A673 (cell line): ENCODE measurements at regions not wholly inside any gene's neighbourhood (a gene's known extent, or its start where the extent isn't known, plus 50 kb on each side); places are given as distances from the start of the nearest gene placed in this dataset.

Experiments used
- BruUV-seq: library from RNA; stranded (reverse); fragments of 400-500 nt; replicated peaks from 2 replicates; lab custom pipeline; 2021; lab: Mats Ljungman, UMichigan
- CTCF ChIA-PET: fragments of 300-600 bp; sonication (Branson Sonifier 250); formaldehyde crosslinking; loops from one replicate; lab custom pipeline; 2022; ENCODE audit warnings: antibody characterized with exemption; lab: Charles Lee
- POLR2A ChIA-PET: fragments of 300-600 bp; sonication (Branson Sonifier 250); formaldehyde crosslinking; loops from one replicate; lab custom pipeline; 2022; ENCODE audit warnings: antibody characterized with exemption; ENCODE audit not compliant: low non-redundant PET; lab: Charles Lee
- DNase-seq: peaks from one replicate; pipeline ENCODE4 v3.0.0-alpha.2; 2015; ENCODE audit warnings: low spot score
- H3K27ac ChIP-seq: fragments of 200-600 bp; sonication (generic); 2 replicates; pipeline ENCODE4 v1.5.1; 2016; ENCODE audit warnings: mixed run types, low read depth, mild to moderate bottlenecking, mixed read lengths, antibody characterized with exemption, low read length; ENCODE audit not compliant: poor library complexity, severe bottlenecking
- H3K27me3 ChIP-seq: fragments of 200-600 bp; sonication (generic); replicated peaks from 2 replicates; pipeline ENCODE4 v1.6.1; 2017; ENCODE audit warnings: mixed run types, low read depth, mild to moderate bottlenecking, mixed read lengths, antibody characterized with exemption, low read length; ENCODE audit not compliant: insufficient read depth, poor library complexity
- H3K36me3 ChIP-seq: fragments of 200-600 bp; sonication (generic); 2 replicates; pipeline ENCODE4 v1.6.1; 2016; ENCODE audit warnings: mixed run types, mild to moderate bottlenecking, mixed read lengths, antibody characterized with exemption, low read length; ENCODE audit not compliant: insufficient read depth, poor library complexity, severe bottlenecking
- H3K4me1 ChIP-seq: fragments of 200-600 bp; sonication (generic); 2 replicates; pipeline ENCODE4 v1.6.1; 2017; ENCODE audit warnings: mixed run types, mild to moderate bottlenecking, mixed read lengths, antibody characterized with exemption, low read length; ENCODE audit not compliant: insufficient read depth, poor library complexity, severe bottlenecking
- H3K4me3 ChIP-seq: fragments of 200-600 bp; sonication (generic); 2 replicates; pipeline ENCODE4 v1.5.1; 2016; ENCODE audit warnings: low read depth, mixed run types, mild to moderate bottlenecking, mixed read lengths, low read length; ENCODE audit not compliant: poor library complexity, severe bottlenecking
- H3K9me3 ChIP-seq: fragments of 200-600 bp; sonication (generic); 2 replicates; pipeline ENCODE4 v1.6.1; 2016; ENCODE audit warnings: mixed run types, low read depth, mild to moderate bottlenecking, mixed read lengths, antibody characterized with exemption, low read length; ENCODE audit not compliant: poor library complexity, severe bottlenecking
- EZH2 ChIP-seq: fragments of 200-600 bp; sonication (generic); IDR thresholded peaks from 2 replicates; pipeline ENCODE4 v1.6.1; 2017; ENCODE audit warnings: borderline replicate concordance, low read depth, mild to moderate bottlenecking, mixed read lengths, antibody characterized with exemption, low read length; ENCODE audit not compliant: poor library complexity, severe bottlenecking
- intact Hi-C: fragments of 100-400 bp; cut with micrococcal nuclease; formaldehyde crosslinking; loops from one replicate; pipeline ENCODE4 v1.10.0; 2022; ENCODE audit not compliant: unreplicated experiment
- TF ChIP-seq, protein P1 (sequence below): fragments of 300-800, 200-600 bp; sonication (generic); conservative IDR thresholded peaks from 2 replicates; pipeline ENCODE4 v1.5.1; 2017; ENCODE audit warnings: low read depth, mild to moderate bottlenecking, antibody characterized with exemption, low read length, moderate library complexity, mixed read lengths

DNA sequence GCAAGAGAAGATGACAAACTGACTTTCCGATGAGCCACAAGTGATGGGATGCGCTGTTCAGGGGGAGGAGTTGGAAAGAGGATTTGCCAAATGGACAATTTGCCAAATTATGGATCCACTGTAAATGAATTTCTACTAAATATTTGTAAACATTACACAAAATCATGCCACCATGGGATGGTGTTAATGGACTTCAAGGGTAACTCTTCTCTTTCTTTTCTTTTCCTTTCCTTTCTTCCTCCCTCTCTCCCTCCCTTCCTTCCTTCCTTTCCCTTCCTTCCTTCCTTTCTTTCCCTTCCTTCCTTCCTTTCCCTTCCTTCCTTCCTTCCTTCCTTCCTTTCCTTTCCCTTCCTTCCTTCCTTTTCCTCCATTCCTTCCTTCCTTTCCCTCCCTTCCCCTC lies 76.0 kb upstream of the PEG3 start:
- Histone ChIP-seq H3K27me3 (no peaks in the 10 kb centered on the region), H3K36me3 (no peaks in the 10 kb centered on the region), H3K4me3 (no peak overlapping the region), H3K4me1 (no peaks in the 10 kb centered on the region), H3K9me3 (no peaks in the 10 kb centered on the region), H3K27ac (no peak overlapping the region)
- ChIA-PET CTCF (no interaction called here), POLR2A (no interaction called here)
- intact Hi-C loops: no loop called here
- no peak for DNase-seq
- TF ChIP-seq EZH2: no peak
- TF ChIP-seq, protein P1, sequence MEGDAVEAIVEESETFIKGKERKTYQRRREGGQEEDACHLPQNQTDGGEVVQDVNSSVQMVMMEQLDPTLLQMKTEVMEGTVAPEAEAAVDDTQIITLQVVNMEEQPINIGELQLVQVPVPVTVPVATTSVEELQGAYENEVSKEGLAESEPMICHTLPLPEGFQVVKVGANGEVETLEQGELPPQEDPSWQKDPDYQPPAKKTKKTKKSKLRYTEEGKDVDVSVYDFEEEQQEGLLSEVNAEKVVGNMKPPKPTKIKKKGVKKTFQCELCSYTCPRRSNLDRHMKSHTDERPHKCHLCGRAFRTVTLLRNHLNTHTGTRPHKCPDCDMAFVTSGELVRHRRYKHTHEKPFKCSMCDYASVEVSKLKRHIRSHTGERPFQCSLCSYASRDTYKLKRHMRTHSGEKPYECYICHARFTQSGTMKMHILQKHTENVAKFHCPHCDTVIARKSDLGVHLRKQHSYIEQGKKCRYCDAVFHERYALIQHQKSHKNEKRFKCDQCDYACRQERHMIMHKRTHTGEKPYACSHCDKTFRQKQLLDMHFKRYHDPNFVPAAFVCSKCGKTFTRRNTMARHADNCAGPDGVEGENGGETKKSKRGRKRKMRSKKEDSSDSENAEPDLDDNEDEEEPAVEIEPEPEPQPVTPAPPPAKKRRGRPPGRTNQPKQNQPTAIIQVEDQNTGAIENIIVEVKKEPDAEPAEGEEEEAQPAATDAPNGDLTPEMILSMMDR: no peak
- no TSS peak for BruUV-seq

DNA sequence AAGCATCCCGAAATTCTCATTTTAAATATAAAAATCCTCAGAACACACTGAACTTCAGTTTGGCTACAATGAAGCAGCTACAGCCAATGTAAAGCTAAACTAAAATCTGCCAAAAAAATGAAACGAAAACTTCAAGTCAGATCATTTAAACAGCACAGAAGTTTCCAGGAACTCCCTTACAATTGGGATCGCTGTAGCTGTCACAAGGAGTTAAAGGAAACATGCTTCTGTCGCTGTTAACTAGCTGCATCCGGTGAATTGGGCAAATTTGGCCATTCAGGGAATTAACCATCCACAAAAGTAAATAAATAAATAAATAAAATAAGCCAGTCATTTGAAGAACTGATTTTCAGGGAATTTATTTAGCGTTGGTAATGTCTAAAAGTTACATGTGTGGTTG lies 77.0 kb upstream of the PEG3 start:
- H3K27ac ChIP-seq: no peak overlapping the region
- DNase-seq: peak; percentile 17
- no peaks in the 10 kb centered on the region for H3K4me1 ChIP-seq
- TF ChIP-seq, protein P1: no peak
- no peak for TF ChIP-seq EZH2
- H3K36me3 ChIP-seq: no peaks in the 10 kb centered on the region
- no peaks in the 10 kb centered on the region for H3K27me3 ChIP-seq
- ChIA-PET CTCF (no interaction called here), POLR2A (no interaction called here)
- BruUV-seq: no TSS peak
- peak overlapping the region; percentile 25 for H3K4me3 ChIP-seq
- no peaks in the 10 kb centered on the region for H3K9me3 ChIP-seq
- intact Hi-C loops: no loop called here

DNA sequence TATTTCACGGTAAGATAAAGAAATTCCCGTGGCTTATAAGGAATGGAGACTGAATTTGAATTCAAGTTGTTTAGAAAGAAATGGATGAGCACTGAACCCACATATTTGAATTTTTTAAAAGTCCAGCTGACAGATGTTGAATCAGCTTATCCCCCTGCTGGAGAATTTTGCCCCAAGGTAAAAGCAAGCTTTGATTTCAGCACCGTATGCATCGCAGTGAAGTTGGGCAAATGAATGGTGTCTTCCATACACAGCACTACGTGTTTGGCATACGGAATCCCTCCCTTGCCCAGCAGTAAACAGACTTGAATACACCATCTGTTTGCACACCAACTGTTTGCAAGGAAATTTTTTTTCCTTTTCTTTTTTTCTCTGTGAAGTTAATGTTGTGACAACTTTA lies 77.5 kb upstream of the PEG3 start:
- ChIA-PET CTCF (no interaction called here), POLR2A (no interaction called here)
- no TSS peak for BruUV-seq
- H3K27me3 ChIP-seq: no peaks in the 10 kb centered on the region
- intact Hi-C loops: no loop called here
- no peaks in the 10 kb centered on the region for H3K36me3 ChIP-seq
- peak overlapping the region; percentile 25 for H3K4me3 ChIP-seq
- DNase-seq: peak; percentile 46
- no peaks in the 10 kb centered on the region for H3K9me3 ChIP-seq
- H3K4me1 ChIP-seq: no peaks in the 10 kb centered on the region
- H3K27ac ChIP-seq: no peak overlapping the region
- TF ChIP-seq, protein P1: 0 out of 2 replicates have a peak, but pooled peaks have one; percentile 22
- no peak for TF ChIP-seq EZH2
